Stimulated activated CD8-positive, alpha-beta memory T cell treated with anti-CD3 and anti-CD28 coated beads, Interleukin-7, amount 100 ng/mL, for 48 hours (primary cell): ENCODE measurements at regions not wholly inside any gene's neighbourhood (a gene's known extent, or its start where the extent isn't known, plus 50 kb on each side); places are given as distances from the start of the nearest gene placed in this dataset.
"Not testable (repeated sequence)": the region's sequence is repeated elsewhere in the genome, so short reads cannot be mapped to it uniquely, and the experiment has no call there.

Experiments
- DNase-seq, 2 donors: peaks; one replicate each; pipeline ENCODE4 v3.0.0-alpha.2; 2020; ENCODE audit warnings: low read depth in 1 of 2; ENCODE audit errors: extremely low read depth in 1 of 2

GRCh38 chr3:72171946-72172345 is 387.0 kb upstream of the PROK2 start:
- DNase-seq = no peak

GRCh38 chr3:72171463-72171881 is 386.5 kb upstream of the PROK2 start:
- DNase-seq = no peak

- DNase-seq = no peak
Measured at GRCh38 chr3:72169561-72170472, 384.9 kb upstream of the PROK2 start.

GRCh38 chr3:72169120-72169519 is 384.2 kb upstream of the PROK2 start:
- no peak for DNase-seq

- no peak for DNase-seq
Measured at GRCh38 chr3:72165808-72166207, 380.9 kb upstream of the PROK2 start.

- no peak for DNase-seq
Measured at GRCh38 chr3:72165317-72165716, 380.4 kb upstream of the PROK2 start.

- DNase-seq = no peak
Measured at GRCh38 chr3:72164635-72164978, 379.7 kb upstream of the PROK2 start.

- no peak for DNase-seq
Measured at GRCh38 chr3:72163809-72164634, 379.1 kb upstream of the PROK2 start.

- no peak for DNase-seq
Measured at GRCh38 chr3:72162649-72163184, 377.8 kb upstream of the PROK2 start.

GRCh38 chr3:72161881-72162595 is 377.1 kb upstream of the PROK2 start:
- no peak for DNase-seq

- not testable (repeated sequence) for DNase-seq
Measured at GRCh38 chr3:72161285-72161684, 376.3 kb upstream of the PROK2 start.

- DNase-seq = no peak
Measured at GRCh38 chr3:72160351-72160750, 375.4 kb upstream of the PROK2 start.

- DNase-seq = no peak
Measured at GRCh38 chr3:72159487-72159886, 374.5 kb upstream of the PROK2 start.

- no peak for DNase-seq
Measured at GRCh38 chr3:72158639-72159326, 373.8 kb upstream of the PROK2 start.

GRCh38 chr3:72157748-72158638 is 373.0 kb upstream of the PROK2 start:
- no peak for DNase-seq

- DNase-seq = no peak
Measured at GRCh38 chr3:72155391-72156064, 370.6 kb upstream of the PROK2 start.

GRCh38 chr3:72154391-72155335 is 369.7 kb upstream of the PROK2 start:
- DNase-seq = no peak
